PFSK-1 (cell line): ENCODE measurements at regions not wholly inside any gene's neighbourhood (a gene's known extent, or its start where the extent isn't known, plus 50 kb on each side); places are given as distances from the start of the nearest gene placed in this dataset.

Source experiments
- TAF1 ChIP-seq: IDR thresholded peaks from 2 replicates; pipeline ENCODE4 v1.6.1; 2012; ENCODE audit warnings: low read length, control low read depth, borderline replicate concordance; ENCODE audit not compliant: insufficient read depth
- TF ChIP-seq, protein P1 (sequence below), 2 experiments: IDR thresholded peaks; 2 replicates each; pipeline versions ENCODE4 v1.6.1 to v1.8.0; 2011 to 2012; ENCODE audit warnings: low read depth in 2 of 2, low read length in 2 of 2, control low read depth in 1 of 2, inconsistent platforms in 1 of 2, mild to moderate bottlenecking in 1 of 2, moderate library complexity in 1 of 2; ENCODE audit not compliant: insufficient read depth in 1 of 2

DNA sequence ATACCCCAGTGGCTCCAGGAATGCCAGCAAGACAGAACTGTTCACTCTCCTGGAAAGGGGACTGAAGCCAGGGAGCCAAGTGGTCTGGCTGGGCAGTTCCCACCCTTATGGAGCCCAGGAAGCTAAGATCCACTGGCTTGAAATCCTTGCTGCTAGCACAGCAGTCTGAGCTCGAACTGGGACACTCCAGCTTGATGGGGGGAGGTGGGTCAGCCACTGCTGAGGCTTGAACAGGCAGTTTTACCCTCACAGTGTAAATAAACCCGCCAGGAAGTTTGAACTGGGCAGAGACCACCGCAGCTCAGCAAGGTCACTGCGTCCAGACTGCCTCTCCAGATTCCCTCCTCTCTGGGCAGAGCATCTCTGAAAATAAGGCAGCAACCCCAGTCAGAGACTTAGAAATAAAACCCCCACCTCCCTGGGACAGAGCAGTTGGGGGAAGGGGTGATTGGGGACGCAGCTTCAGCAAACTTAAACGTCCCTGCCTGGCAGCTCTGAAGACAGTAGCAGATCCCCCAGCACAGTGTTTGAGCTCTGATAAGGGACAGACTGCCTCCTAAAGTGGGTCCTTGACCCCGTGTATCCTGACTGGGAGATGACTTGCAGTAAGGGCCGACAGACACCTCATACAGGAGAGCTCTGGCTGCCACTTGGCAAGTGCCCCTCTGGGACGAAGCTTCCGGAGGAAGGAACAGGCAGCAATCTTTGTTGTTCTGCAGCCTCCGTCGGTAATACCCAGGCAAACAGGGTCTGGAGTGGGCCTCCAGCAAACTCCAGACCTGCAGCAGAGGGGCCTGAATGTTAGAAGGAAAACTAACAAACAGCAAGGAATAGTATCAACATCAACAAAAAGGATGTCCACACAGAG lies 568.4 kb downstream of the PLA2G4A start:
- TF ChIP-seq, protein P1, sequence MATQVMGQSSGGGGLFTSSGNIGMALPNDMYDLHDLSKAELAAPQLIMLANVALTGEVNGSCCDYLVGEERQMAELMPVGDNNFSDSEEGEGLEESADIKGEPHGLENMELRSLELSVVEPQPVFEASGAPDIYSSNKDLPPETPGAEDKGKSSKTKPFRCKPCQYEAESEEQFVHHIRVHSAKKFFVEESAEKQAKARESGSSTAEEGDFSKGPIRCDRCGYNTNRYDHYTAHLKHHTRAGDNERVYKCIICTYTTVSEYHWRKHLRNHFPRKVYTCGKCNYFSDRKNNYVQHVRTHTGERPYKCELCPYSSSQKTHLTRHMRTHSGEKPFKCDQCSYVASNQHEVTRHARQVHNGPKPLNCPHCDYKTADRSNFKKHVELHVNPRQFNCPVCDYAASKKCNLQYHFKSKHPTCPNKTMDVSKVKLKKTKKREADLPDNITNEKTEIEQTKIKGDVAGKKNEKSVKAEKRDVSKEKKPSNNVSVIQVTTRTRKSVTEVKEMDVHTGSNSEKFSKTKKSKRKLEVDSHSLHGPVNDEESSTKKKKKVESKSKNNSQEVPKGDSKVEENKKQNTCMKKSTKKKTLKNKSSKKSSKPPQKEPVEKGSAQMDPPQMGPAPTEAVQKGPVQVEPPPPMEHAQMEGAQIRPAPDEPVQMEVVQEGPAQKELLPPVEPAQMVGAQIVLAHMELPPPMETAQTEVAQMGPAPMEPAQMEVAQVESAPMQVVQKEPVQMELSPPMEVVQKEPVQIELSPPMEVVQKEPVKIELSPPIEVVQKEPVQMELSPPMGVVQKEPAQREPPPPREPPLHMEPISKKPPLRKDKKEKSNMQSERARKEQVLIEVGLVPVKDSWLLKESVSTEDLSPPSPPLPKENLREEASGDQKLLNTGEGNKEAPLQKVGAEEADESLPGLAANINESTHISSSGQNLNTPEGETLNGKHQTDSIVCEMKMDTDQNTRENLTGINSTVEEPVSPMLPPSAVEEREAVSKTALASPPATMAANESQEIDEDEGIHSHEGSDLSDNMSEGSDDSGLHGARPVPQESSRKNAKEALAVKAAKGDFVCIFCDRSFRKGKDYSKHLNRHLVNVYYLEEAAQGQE (IDR thresholded peaks at IDR 0.05; ENCODE audit: insufficient read depth in 1 of 2, low read depth in 2 of 2, low read length in 2 of 2) = no peak
- no peak for TF ChIP-seq TAF1
